Liver (tissue), 8 donors: ENCODE measurements at regions not wholly inside any gene's neighbourhood (a gene's known extent, or its start where the extent isn't known, plus 50 kb on each side); places are given as distances from the start of the nearest gene placed in this dataset.

Source experiments
- DNase-seq: peaks from one replicate; pipeline ENCODE4 v3.0.0-alpha.2; 2017; ENCODE audit warnings: low spot score
- H3K27ac ChIP-seq, 2 donors: one replicate each; pipeline ENCODE4 v1.7.0; 2013; ENCODE audit warnings: inconsistent platforms in 2 of 2, low read length in 2 of 2, control low read depth in 1 of 2, low read depth in 1 of 2, mild to moderate bottlenecking in 1 of 2
- H3K27me3 ChIP-seq, 4 donors: one replicate each; pipeline versions ENCODE4 v1.6.1 to v1.7.0; 2013; ENCODE audit warnings: low read length in 3 of 4, inconsistent platforms in 1 of 4, mild to moderate bottlenecking in 1 of 4, moderate library complexity in 1 of 4; ENCODE audit not compliant: control insufficient read depth in 4 of 4, insufficient read depth in 4 of 4
- H3K36me3 ChIP-seq, 4 donors: one replicate each; pipeline versions ENCODE4 v1.6.1 to v1.7.0; 2013; ENCODE audit warnings: low read length in 3 of 4, mild to moderate bottlenecking in 3 of 4, low read depth in 1 of 4, moderate library complexity in 1 of 4; ENCODE audit not compliant: control insufficient read depth in 4 of 4, insufficient read depth in 3 of 4
- H3K4me1 ChIP-seq, 4 donors: one replicate each; pipeline versions ENCODE4 v1.6.1 to v1.7.0; 2013; ENCODE audit warnings: low read length in 3 of 4, mild to moderate bottlenecking in 3 of 4, moderate library complexity in 1 of 4; ENCODE audit not compliant: control insufficient read depth in 4 of 4, insufficient read depth in 4 of 4
- H3K4me3 ChIP-seq, 3 donors: one replicate each; pipeline versions ENCODE4 v1.6.1 to v1.7.0; 2013; ENCODE audit warnings: low read length in 3 of 3, control low read depth in 1 of 3, low read depth in 1 of 3, mild to moderate bottlenecking in 1 of 3
- H3K9ac ChIP-seq, 2 donors: one replicate each; pipeline ENCODE4 v1.7.0; 2013; ENCODE audit warnings: low read length in 2 of 2, mild to moderate bottlenecking in 2 of 2, moderate library complexity in 2 of 2, control low read depth in 1 of 2, low read depth in 1 of 2
- H3K9me3 ChIP-seq, 4 donors: one replicate each; pipeline versions ENCODE4 v1.6.1 to v1.7.0; 2013; ENCODE audit warnings: low read length in 3 of 4; ENCODE audit not compliant: control insufficient read depth in 4 of 4
- CTCF ChIP-seq: fragments of 150-350 bp; IDR thresholded peaks from 2 replicates; pipeline ENCODE4 v1.5.1; 2017; ENCODE audit warnings: improper control_type of control experiment, low read depth, low read length; ENCODE audit not compliant: missing input control
- EGR1 ChIP-seq, 2 donors: IDR thresholded peaks; 2 replicates each; pipeline ENCODE4 v1.6.1; 2016 to 2018; ENCODE audit warnings: antibody characterized with exemption in 2 of 2, low read depth in 2 of 2
- FOXA1 ChIP-seq: IDR thresholded peaks from 2 replicates; pipeline ENCODE4 v1.6.1; 2016; ENCODE audit warnings: antibody characterized with exemption
- FOXA2 ChIP-seq: IDR thresholded peaks from 2 replicates; pipeline ENCODE4 v1.6.1; 2016; ENCODE audit warnings: antibody characterized with exemption
- GABPA ChIP-seq, 2 donors: IDR thresholded peaks in 1 of 2; conservative IDR thresholded peaks in 1 of 2; 2 replicates each; pipeline ENCODE4 v1.6.1; 2016; ENCODE audit warnings: antibody characterized with exemption in 2 of 2, mild to moderate bottlenecking in 1 of 2, moderate library complexity in 1 of 2
- HNF4A ChIP-seq, 2 donors: conservative IDR thresholded peaks; 2 replicates each; pipeline ENCODE4 v1.6.1; 2016; ENCODE audit warnings: antibody characterized with exemption in 2 of 2, mild to moderate bottlenecking in 2 of 2
- HNF4G ChIP-seq: IDR thresholded peaks from 2 replicates; pipeline ENCODE4 v1.6.1; 2016; ENCODE audit warnings: antibody characterized with exemption
- JUND ChIP-seq, 2 donors: IDR thresholded peaks; 2 replicates each; pipeline ENCODE4 v1.6.1; 2016; ENCODE audit warnings: antibody characterized with exemption in 2 of 2
- MAX ChIP-seq: IDR thresholded peaks from 2 replicates; pipeline ENCODE4 v1.6.1; 2016; ENCODE audit warnings: antibody characterized with exemption
- NR2F2 ChIP-seq: IDR thresholded peaks from 2 replicates; pipeline ENCODE4 v1.6.1; 2016; ENCODE audit warnings: antibody characterized with exemption
- RAD21 ChIP-seq, 2 donors: IDR thresholded peaks; 2 replicates each; pipeline ENCODE4 v1.6.1; 2016; ENCODE audit warnings: antibody characterized with exemption in 2 of 2, mild to moderate bottlenecking in 2 of 2
- REST ChIP-seq: IDR thresholded peaks from 2 replicates; pipeline ENCODE4 v1.6.1; 2016; ENCODE audit warnings: antibody characterized with exemption, mild to moderate bottlenecking
- RXRA ChIP-seq, 2 donors: IDR thresholded peaks; 2 replicates each; pipeline ENCODE4 v1.6.1; 2017 to 2018; ENCODE audit warnings: antibody characterized with exemption in 2 of 2, mild to moderate bottlenecking in 1 of 2
- SP1 ChIP-seq: IDR thresholded peaks from 2 replicates; pipeline ENCODE4 v1.6.1; 2018; ENCODE audit warnings: antibody characterized with exemption, mild to moderate bottlenecking
- TAF1 ChIP-seq: conservative IDR thresholded peaks from 2 replicates; pipeline ENCODE4 v1.6.1; 2016; ENCODE audit warnings: antibody characterized with exemption, mild to moderate bottlenecking
- YY1 ChIP-seq: IDR thresholded peaks from 2 replicates; pipeline ENCODE4 v1.6.1; 2016; ENCODE audit warnings: antibody characterized with exemption, mild to moderate bottlenecking
- WGBS: extraction: QIAGEN DNeasy Blood & Tissue Kit; methylation state at CpG from one replicate; pipeline ENCODE4 v1.1.7; 2013; 5-methylcytosine and 5-hydroxymethylcytosine counted together
- TF ChIP-seq, protein P1 (sequence below): IDR thresholded peaks from 2 replicates; pipeline ENCODE4 v1.6.1; 2016; ENCODE audit warnings: antibody characterized with exemption
- donor health status: healthy.
- donor health status: healthy.
- donor health status: healthy.
- donor health status: healthy.
- donor health status: healthy.

DNA sequence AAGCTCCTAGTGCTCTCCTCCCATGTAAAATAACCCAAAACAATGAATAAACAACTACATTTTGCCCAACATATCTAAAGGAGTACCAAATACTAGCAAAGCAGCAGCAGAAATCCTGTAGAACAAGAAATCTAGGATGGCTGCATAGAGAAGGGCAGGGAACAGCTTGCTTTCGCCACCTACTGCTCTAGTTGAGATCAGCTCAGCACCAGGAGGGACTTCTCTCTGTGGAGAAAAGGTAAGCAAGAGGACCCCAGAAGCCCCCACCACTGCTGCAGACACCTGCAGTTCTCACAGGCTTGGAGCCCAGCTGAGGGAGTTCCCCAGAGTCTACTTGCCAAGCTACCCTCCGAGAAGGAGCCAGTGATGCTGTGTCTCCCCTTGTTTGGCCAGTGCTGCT lies 243.0 kb upstream of the CHST9 start:
- DNase-seq, result no peak
- Histone ChIP-seq H3K9me3 (peaks cover 0 to 2% (median under 1%) of the 10 kb centered on the region in 4 donors), H3K27ac (no peak overlapping the region), H3K4me3 (no peak overlapping the region), H3K4me1 (no peaks in the 10 kb centered on the region), H3K36me3 (no peaks in the 10 kb centered on the region), H3K27me3 (no peaks in the 10 kb centered on the region), H3K9ac (no peak overlapping the region)
- TF ChIP-seq FOXA1 (no peak), HNF4G (no peak), YY1 (no peak), RXRA (IDR thresholded peaks at IDR 0.05) (no peak), CTCF (no peak), JUND (IDR thresholded peaks at IDR 0.05) (no peak), TAF1 (no peak), RAD21 (IDR thresholded peaks at IDR 0.05) (no peak), SP1 (no peak), HNF4A (conservative IDR thresholded peaks at IDR 0.05) (no peak), MAX (no peak), NR2F2 (no peak), GABPA (IDR thresholded peaks at IDR 0.05 in 1 of 2, conservative IDR thresholded peaks at IDR 0.05 in 1 of 2) (no peak), FOXA2 (no peak), EGR1 (IDR thresholded peaks at IDR 0.05; ENCODE audit: low read depth in 2 of 2) (no peak)
- TF ChIP-seq, protein P1, sequence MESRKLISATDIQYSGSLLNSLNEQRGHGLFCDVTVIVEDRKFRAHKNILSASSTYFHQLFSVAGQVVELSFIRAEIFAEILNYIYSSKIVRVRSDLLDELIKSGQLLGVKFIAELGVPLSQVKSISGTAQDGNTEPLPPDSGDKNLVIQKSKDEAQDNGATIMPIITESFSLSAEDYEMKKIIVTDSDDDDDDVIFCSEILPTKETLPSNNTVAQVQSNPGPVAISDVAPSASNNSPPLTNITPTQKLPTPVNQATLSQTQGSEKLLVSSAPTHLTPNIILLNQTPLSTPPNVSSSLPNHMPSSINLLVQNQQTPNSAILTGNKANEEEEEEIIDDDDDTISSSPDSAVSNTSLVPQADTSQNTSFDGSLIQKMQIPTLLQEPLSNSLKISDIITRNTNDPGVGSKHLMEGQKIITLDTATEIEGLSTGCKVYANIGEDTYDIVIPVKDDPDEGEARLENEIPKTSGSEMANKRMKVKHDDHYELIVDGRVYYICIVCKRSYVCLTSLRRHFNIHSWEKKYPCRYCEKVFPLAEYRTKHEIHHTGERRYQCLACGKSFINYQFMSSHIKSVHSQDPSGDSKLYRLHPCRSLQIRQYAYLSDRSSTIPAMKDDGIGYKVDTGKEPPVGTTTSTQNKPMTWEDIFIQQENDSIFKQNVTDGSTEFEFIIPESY, result no peak
- WGBS, result 83% methylated on average over 2 of the region's 2 CpGs

- WGBS, result 87% methylated on average over 3 of the region's 3 CpGs
- TF ChIP-seq, protein P1, result no peak
- no peak for TF ChIP-seq SP1
- TF ChIP-seq REST, result no peak
- TF ChIP-seq HNF4G, result no peak
- TF ChIP-seq EGR1 (IDR thresholded peaks at IDR 0.05; ENCODE audit: low read depth in 2 of 2), result no peak
- TF ChIP-seq FOXA2, result no peak
- no peak for TF ChIP-seq FOXA1
- Histone ChIP-seq H3K27me3 (no peaks in the 10 kb centered on the region), H3K9ac (no peak overlapping the region), H3K4me3 (no peak overlapping the region), H3K9me3 (no peaks in the 10 kb centered on the region), H3K36me3 (no peaks in the 10 kb centered on the region), H3K27ac (no peak overlapping the region), H3K4me1 (no peaks in the 10 kb centered on the region)
- no peak for DNase-seq
These were observed 238.5 kb upstream of the CHST9 start for GRCh38 chr18:27423581-27423980.
